ENCODE measurements at regions not wholly inside any gene's neighbourhood (a gene's known extent, or its start where the extent isn't known, plus 50 kb on each side); places are given as distances from the start of the nearest gene placed in this dataset.
"Not testable (repeated sequence)": the region's sequence is repeated elsewhere in the genome, so short reads cannot be mapped to it uniquely, and the experiment has no call there.

GRCh38 chr11:87453531-87454089 lies 415.9 kb downstream of the TMEM135 start:
- Histone ChIP-seq H3K27ac (ENCODE audit: low read length) (peak overlapping the region; percentile 68), H3K27me3 (ENCODE audit: low read depth, low read length) (no peaks in the 10 kb centered on the region), H4K20me1 (ENCODE audit: insufficient read depth, low read length) (no peaks in the 10 kb centered on the region), H3K4me3 (ENCODE audit: low read length) (peak overlapping the region; percentile 2; the same call in 1 of the 2 replicates), H2AFZ (ENCODE audit: low read depth, low read length) (0 out of 2 replicates have a peak overlapping the region, but pooled peaks have one; percentile 2), H3K9me3 (ENCODE audit: insufficient read depth, low read length) (no peaks in the 10 kb centered on the region), H3K4me1 (ENCODE audit: low read length) (peaks cover 43% of the 10 kb centered on the region), H3K36me3 (replicated peaks; ENCODE audit: low read depth, low read length) (no peaks in the 10 kb centered on the region), H3K9ac (ENCODE audit: low read length) (peak overlapping the region; percentile 34; the same call in 1 of the 2 replicates), H3K79me2 (ENCODE audit: low read length) (no peaks in the 10 kb centered on the region), H3K4me2 (ENCODE audit: low read length) (peak overlapping the region; percentile 65)
- TF ChIP-seq EZH2phosphoT487 (IDR thresholded peaks at IDR 0.05; ENCODE audit: low read depth) (no peak), CTCF (IDR thresholded peaks at IDR 0.05; ENCODE audit: low read depth, low read length) (no peak)

- not testable (repeated sequence) for H3K27me3 ChIP-seq (ENCODE audit: low read depth, low read length); H3K4me3 ChIP-seq (ENCODE audit: low read length); H4K20me1 ChIP-seq (ENCODE audit: insufficient read depth, low read length); H2AFZ ChIP-seq (ENCODE audit: low read depth, low read length); H3K9ac ChIP-seq (ENCODE audit: low read length); H3K4me2 ChIP-seq (ENCODE audit: low read length); H3K9me3 ChIP-seq (ENCODE audit: insufficient read depth, low read length); H3K27ac ChIP-seq (ENCODE audit: low read length); H3K36me3 ChIP-seq (replicated peaks; ENCODE audit: low read depth, low read length); H3K79me2 ChIP-seq (ENCODE audit: low read length)
- H3K4me1 ChIP-seq (ENCODE audit: low read length) = peaks cover 49% of the 10 kb centered on the region
These were observed 414.3 kb downstream of the TMEM135 start for GRCh38 chr11:87452025-87452424.

- Histone ChIP-seq H2AFZ (ENCODE audit: low read depth, low read length) (no peak overlapping the region), H3K9ac (ENCODE audit: low read length) (no peak overlapping the region), H4K20me1 (ENCODE audit: insufficient read depth, low read length) (no peaks in the 10 kb centered on the region), H3K4me1 (ENCODE audit: low read length) (peaks cover 45% of the 10 kb centered on the region), H3K36me3 (replicated peaks; ENCODE audit: low read depth, low read length) (no peaks in the 10 kb centered on the region), H3K79me2 (ENCODE audit: low read length) (no peaks in the 10 kb centered on the region), H3K27me3 (ENCODE audit: low read depth, low read length) (no peaks in the 10 kb centered on the region), H3K4me3 (ENCODE audit: low read length) (no peak overlapping the region), H3K27ac (ENCODE audit: low read length) (no peak overlapping the region), H3K9me3 (ENCODE audit: insufficient read depth, low read length) (no peaks in the 10 kb centered on the region), H3K4me2 (ENCODE audit: low read length) (no peak overlapping the region)
- TF ChIP-seq CTCF (IDR thresholded peaks at IDR 0.05; ENCODE audit: low read depth, low read length) (no peak), EZH2phosphoT487 (IDR thresholded peaks at IDR 0.05; ENCODE audit: low read depth) (no peak)
These were observed 413.7 kb downstream of the TMEM135 start for GRCh38 chr11:87451395-87451794.

- Histone ChIP-seq H3K79me2 (ENCODE audit: low read length) (no peaks in the 10 kb centered on the region), H3K4me2 (ENCODE audit: low read length) (no peak overlapping the region), H3K27me3 (ENCODE audit: low read depth, low read length) (no peaks in the 10 kb centered on the region), H3K9ac (ENCODE audit: low read length) (no peak overlapping the region), H4K20me1 (ENCODE audit: insufficient read depth, low read length) (no peaks in the 10 kb centered on the region), H3K4me3 (ENCODE audit: low read length) (no peak overlapping the region), H3K27ac (ENCODE audit: low read length) (no peak overlapping the region), H2AFZ (ENCODE audit: low read depth, low read length) (no peak overlapping the region), H3K36me3 (replicated peaks; ENCODE audit: low read depth, low read length) (no peaks in the 10 kb centered on the region), H3K9me3 (ENCODE audit: insufficient read depth, low read length) (no peaks in the 10 kb centered on the region), H3K4me1 (ENCODE audit: low read length) (peaks cover 7% of the 10 kb centered on the region)
- TF ChIP-seq CTCF (IDR thresholded peaks at IDR 0.05; ENCODE audit: low read depth, low read length) (no peak), EZH2phosphoT487 (IDR thresholded peaks at IDR 0.05; ENCODE audit: low read depth) (no peak)
These were observed 409.9 kb downstream of the TMEM135 start for GRCh38 chr11:87447606-87448005.
